Mesenchymal stem cell (in vitro differentiated cells and primary cell): ENCODE measurements at regions not wholly inside any gene's neighbourhood (a gene's known extent, or its start where the extent isn't known, plus 50 kb on each side); places are given as distances from the start of the nearest gene placed in this dataset.

Experiments
- DNase-seq: peaks from one replicate; pipeline ENCODE4 v3.0.0-alpha.2; 2013
- H2AFZ ChIP-seq: one replicate; pipeline ENCODE4 v1.6.1; 2013; ENCODE audit warnings: low read depth, mild to moderate bottlenecking, control low read depth, inconsistent platforms, low read length, moderate library complexity
- H2AK5ac ChIP-seq: 2 replicates; pipeline ENCODE4 v1.6.1; 2013; ENCODE audit warnings: low read length, moderate library complexity, mild to moderate bottlenecking, inconsistent platforms; ENCODE audit not compliant: severe bottlenecking
- H2BK120ac ChIP-seq: one replicate; pipeline ENCODE4 v1.6.1; 2013; ENCODE audit warnings: low read depth, mild to moderate bottlenecking, inconsistent platforms, low read length, moderate library complexity
- H2BK12ac ChIP-seq, 2 experiments: one replicate each; pipeline ENCODE4 v1.6.1; 2013; ENCODE audit warnings: inconsistent platforms in 2 of 2, low read length in 2 of 2, mild to moderate bottlenecking in 2 of 2, moderate library complexity in 2 of 2, control low read depth in 1 of 2
- H2BK15ac ChIP-seq: one replicate; pipeline ENCODE4 v1.6.1; 2013; ENCODE audit warnings: mild to moderate bottlenecking, low read depth, inconsistent platforms; ENCODE audit not compliant: poor library complexity, severe bottlenecking
- H2BK5ac ChIP-seq: 2 replicates; pipeline ENCODE4 v1.6.1; 2013; ENCODE audit warnings: low read depth, mild to moderate bottlenecking, low read length, control low read depth, inconsistent platforms; ENCODE audit not compliant: poor library complexity, severe bottlenecking
- H3K14ac ChIP-seq, 2 experiments: one replicate each; pipeline ENCODE4 v1.6.1; 2013; ENCODE audit warnings: inconsistent platforms in 2 of 2, low read length in 2 of 2, control low read depth in 1 of 2, mild to moderate bottlenecking in 1 of 2, moderate library complexity in 1 of 2
- H3K18ac ChIP-seq, 2 experiments: one replicate each; pipeline ENCODE4 v1.6.1; 2013; ENCODE audit warnings: inconsistent platforms in 2 of 2, low read length in 2 of 2, control low read depth in 1 of 2, low read depth in 1 of 2, mild to moderate bottlenecking in 1 of 2
- H3K23ac ChIP-seq, 2 experiments: one replicate each; pipeline ENCODE4 v1.6.1; 2013; ENCODE audit warnings: inconsistent platforms in 2 of 2, low read length in 2 of 2, mild to moderate bottlenecking in 2 of 2, moderate library complexity in 2 of 2, control low read depth in 1 of 2
- H3K27ac ChIP-seq: 2 replicates; pipeline ENCODE4 v1.5.1; 2013; ENCODE audit warnings: mild to moderate bottlenecking, moderate library complexity, low read length, control low read depth, inconsistent platforms; ENCODE audit not compliant: poor library complexity, severe bottlenecking
- H3K27me3 ChIP-seq, 2 experiments: 2 replicates each; pipeline versions ENCODE4 v1.6.1 to v1.7.0; 2013; ENCODE audit warnings: low read length in 2 of 2, mild to moderate bottlenecking in 2 of 2, moderate library complexity in 2 of 2, control low read depth in 1 of 2, inconsistent platforms in 1 of 2; ENCODE audit not compliant: control insufficient read depth in 1 of 2, insufficient read depth in 1 of 2
- H3K36me3 ChIP-seq, 2 experiments: 2 replicates each; pipeline versions ENCODE4 v1.6.1 to v1.7.0; 2013; ENCODE audit warnings: low read length in 2 of 2, control low read depth in 1 of 2, inconsistent platforms in 1 of 2, low read depth in 1 of 2, mild to moderate bottlenecking in 1 of 2; ENCODE audit not compliant: insufficient read depth in 2 of 2, control insufficient read depth in 1 of 2
- H3K4ac ChIP-seq, 2 experiments: one replicate each; pipeline ENCODE4 v1.6.1; 2013; ENCODE audit warnings: inconsistent platforms in 2 of 2, low read length in 2 of 2, mild to moderate bottlenecking in 2 of 2, moderate library complexity in 2 of 2, control low read depth in 1 of 2, low read depth in 1 of 2
- H3K4me1 ChIP-seq: 2 replicates; pipeline ENCODE4 v1.6.1; 2013; ENCODE audit warnings: low read depth, low read length, control low read depth; ENCODE audit not compliant: control insufficient read depth, insufficient read depth
- H3K4me2 ChIP-seq: 2 replicates; pipeline ENCODE4 v1.6.1; 2013; ENCODE audit warnings: low read length, mild to moderate bottlenecking, inconsistent platforms; ENCODE audit not compliant: poor library complexity, severe bottlenecking
- H3K4me3 ChIP-seq, 2 experiments: 2 replicates each; pipeline versions ENCODE4 v1.5.1 to v1.7.0; 2013; ENCODE audit warnings: low read length in 2 of 2, mild to moderate bottlenecking in 2 of 2, control low read depth in 1 of 2, low read depth in 1 of 2; ENCODE audit not compliant: insufficient read depth in 1 of 2
- H3K79me1 ChIP-seq: replicated peaks from 2 replicates; pipeline ENCODE4 v1.6.1; 2013; ENCODE audit warnings: mild to moderate bottlenecking, control low read depth, low read length, inconsistent platforms; ENCODE audit not compliant: poor library complexity, severe bottlenecking
- H3K9ac ChIP-seq: 2 replicates; pipeline ENCODE4 v1.7.0; 2013; ENCODE audit warnings: mild to moderate bottlenecking, low read length, moderate library complexity
- H3K9me3 ChIP-seq: 2 replicates; pipeline ENCODE4 v1.7.0; 2013; ENCODE audit warnings: mild to moderate bottlenecking, low read length; ENCODE audit not compliant: control insufficient read depth
- H4K8ac ChIP-seq: one replicate; pipeline ENCODE4 v1.6.1; 2013; ENCODE audit warnings: inconsistent platforms, mild to moderate bottlenecking, low read length, moderate library complexity
- H4K91ac ChIP-seq: one replicate; pipeline ENCODE4 v1.6.1; 2013; ENCODE audit warnings: mild to moderate bottlenecking, low read length, inconsistent platforms
- WGBS: methylation state at CpG from one replicate; pipeline ENCODE4 v1.1.7; 2013; ENCODE audit warnings: mixed read lengths; 5-methylcytosine and 5-hydroxymethylcytosine counted together

- Histone ChIP-seq H3K4ac (no peak overlapping the region), H2BK120ac (no peak overlapping the region), H3K4me2 (no peak overlapping the region), H2AFZ (no peak overlapping the region), H3K4me1 (peaks cover 30% of the 10 kb centered on the region), H3K18ac (no peak overlapping the region), H2BK15ac (no peak overlapping the region), H3K36me3 (no peaks in the 10 kb centered on the region), H3K9ac (no peak overlapping the region), H3K14ac (no peak overlapping the region), H3K27ac (no peak overlapping the region), H3K27me3 (peaks cover 13 to 28% of the 10 kb centered on the region in 2 experiments), H3K79me1 (no peaks in the 10 kb centered on the region), H2BK12ac (no peak overlapping the region), H3K4me3 (no peak overlapping the region), H4K8ac (no peak overlapping the region), H3K9me3 (no peaks in the 10 kb centered on the region), H2BK5ac (no peak overlapping the region), H4K91ac (no peak overlapping the region), H3K23ac (no peak overlapping the region), H2AK5ac (no peak overlapping the region)
- no peak for DNase-seq
- whole genome bisulfite sequencing: 75% methylated on average over 25 of the region's 28 CpGs
Measured at GRCh38 chr2:15808204-15808910, 132.0 kb upstream of the MYCN start.

- H2AK5ac ChIP-seq: peak overlapping the region; percentile 49
- no peaks in the 10 kb centered on the region for H3K36me3 ChIP-seq
- H2BK12ac ChIP-seq: no peak overlapping the region
- no peak overlapping the region for H4K91ac ChIP-seq
- H3K9me3 ChIP-seq: no peaks in the 10 kb centered on the region
- no peak overlapping the region for H3K4me3 ChIP-seq
- H3K27ac ChIP-seq: no peak overlapping the region
- H2AFZ ChIP-seq: no peak overlapping the region
- no peak overlapping the region for H3K4ac ChIP-seq
- H2BK120ac ChIP-seq: no peak overlapping the region
- no peaks in the 10 kb centered on the region for H3K79me1 ChIP-seq
- peaks cover 9 to 22% of the 10 kb centered on the region in 2 experiments for H3K27me3 ChIP-seq
- no peak for DNase-seq
- no peak overlapping the region for H3K18ac ChIP-seq
- no peak overlapping the region for H2BK15ac ChIP-seq
- peaks cover 29% of the 10 kb centered on the region for H3K4me1 ChIP-seq
- H3K14ac ChIP-seq: no peak overlapping the region
- H4K8ac ChIP-seq: no peak overlapping the region
- H3K23ac ChIP-seq: no peak overlapping the region
- no peak overlapping the region for H3K9ac ChIP-seq
- H2BK5ac ChIP-seq: no peak overlapping the region
- H3K4me2 ChIP-seq: no peak overlapping the region
- 22% methylated on average over 8 of the region's 8 CpGs for WGBS
Measured at GRCh38 chr2:15808944-15809343, 131.4 kb upstream of the MYCN start.

- no peak overlapping the region for H3K27ac ChIP-seq
- no peak for DNase-seq
- H2BK120ac ChIP-seq: no peak overlapping the region
- H2BK5ac ChIP-seq: no peak overlapping the region
- H4K91ac ChIP-seq: no peak overlapping the region
- WGBS: 32% methylated on average over 8 of the region's 11 CpGs
- peak overlapping the region; percentile 46 for H2AK5ac ChIP-seq
- no peak overlapping the region for H3K9ac ChIP-seq
- H2BK12ac ChIP-seq: no peak overlapping the region
- no peak overlapping the region for H4K8ac ChIP-seq
- no peak overlapping the region for H2AFZ ChIP-seq
- H3K18ac ChIP-seq: no peak overlapping the region
- H3K79me1 ChIP-seq: no peaks in the 10 kb centered on the region
- H3K4ac ChIP-seq: no peak overlapping the region
- no peaks in the 10 kb centered on the region for H3K36me3 ChIP-seq
- no peak overlapping the region for H2BK15ac ChIP-seq
- peaks cover 4 to 17% of the 10 kb centered on the region in 2 experiments for H3K27me3 ChIP-seq
- no peaks in the 10 kb centered on the region for H3K9me3 ChIP-seq
- H3K14ac ChIP-seq: no peak overlapping the region
- H3K4me3 ChIP-seq: no peak overlapping the region
- peaks cover 33% of the 10 kb centered on the region for H3K4me1 ChIP-seq
- H3K4me2 ChIP-seq: no peak overlapping the region
- no peak overlapping the region for H3K23ac ChIP-seq
Measured at GRCh38 chr2:15809404-15809803, 130.9 kb upstream of the MYCN start.

- Histone ChIP-seq H2AK5ac (peak overlapping the region; percentile 87), H3K9me3 (no peaks in the 10 kb centered on the region), H2BK5ac (peak overlapping the region; percentile 71), H4K91ac (no peak overlapping the region), H3K36me3 (no peaks in the 10 kb centered on the region), H3K4me1 (peaks cover 35% of the 10 kb centered on the region), H2AFZ (no peak overlapping the region), H3K4me2 (no peak overlapping the region), H2BK120ac (no peak overlapping the region), H3K4ac (no peak overlapping the region), H3K27ac (peak overlapping the region; percentile 53), H2BK12ac (no peak overlapping the region), H3K4me3 (no peak overlapping the region), H2BK15ac (no peak overlapping the region), H3K14ac (no peak overlapping the region), H3K9ac (no peak overlapping the region), H3K18ac (no peak overlapping the region), H3K27me3 (peaks cover 5% of the 10 kb centered on the region in 2 experiments), H4K8ac (no peak overlapping the region), H3K79me1 (no peaks in the 10 kb centered on the region), H3K23ac (no peak overlapping the region)
- 88% methylated on average over 10 of the region's 12 CpGs for WGBS
- DNase-seq: no peak
Measured at GRCh38 chr2:15810477-15811150, 129.7 kb upstream of the MYCN start.
